ENCODE measurements at regions not wholly inside any gene's neighbourhood (a gene's known extent, or its start where the extent isn't known, plus 50 kb on each side); places are given as distances from the start of the nearest gene placed in this dataset.

GRCh38 chr17:16888413-16889087 lies 83.4 kb downstream of the TNFRSF13B start:
- H3K27ac ChIP-seq (ENCODE audit: low read depth, low read length) = no peak overlapping the region
- no peak overlapping the region for H2AFZ ChIP-seq (ENCODE audit: low read depth, low read length, poor library complexity, severe bottlenecking)
- BruUV-seq (replicated peaks) = no TSS peak
- intact Hi-C loops (cut with micrococcal nuclease) = no loop called here
- H3K9ac ChIP-seq (ENCODE audit: low read length) = no peak overlapping the region
- no peak for DNase-seq (ENCODE audit: low read depth, low spot score)
- H4K20me1 ChIP-seq (ENCODE audit: insufficient read depth) = no peaks in the 10 kb centered on the region
- no peak overlapping the region for H3K4me2 ChIP-seq (ENCODE audit: low read length)
- H3K9me2 ChIP-seq (ENCODE audit: insufficient read depth) = no peaks in the 10 kb centered on the region
- H3K4me3 ChIP-seq (replicated peaks in 1 of 2; ENCODE audit: low read depth in 1 of 2, low read length in 2 of 2) = no peak overlapping the region
- no peak for ATAC-seq
- H3K36me3 ChIP-seq (ENCODE audit: control insufficient read depth in 1 of 2, insufficient read depth in 2 of 2, low read length in 2 of 2) = no peaks in the 10 kb centered on the region
- TF ChIP-seq YY1 (IDR thresholded peaks at IDR 0.05; ENCODE audit: extremely low read depth, insufficient replicate concordance, low read depth, low read length) (no peak), REST (IDR thresholded peaks at IDR 0.05; ENCODE audit: low read depth) (no peak), CBX3 (IDR thresholded peaks at IDR 0.05; ENCODE audit: low read depth) (no peak), EZH2 (IDR thresholded peaks at IDR 0.05) (no peak), TCF7L2 (IDR thresholded peaks at IDR 0.05; ENCODE audit: borderline replicate concordance, extremely low read depth, insufficient read depth, insufficient read length) (no peak), MAX (IDR thresholded peaks at IDR 0.05) (no peak), CEBPB (IDR thresholded peaks at IDR 0.05; ENCODE audit: low read depth) (no peak), FOSL1 (IDR thresholded peaks at IDR 0.05; ENCODE audit: low read depth) (no peak), SP1 (IDR thresholded peaks at IDR 0.05; ENCODE audit: low read depth) (no peak), RAD21 (IDR thresholded peaks at IDR 0.05; ENCODE audit: low read depth) (no peak)
- TF ChIP-seq, protein P1, sequence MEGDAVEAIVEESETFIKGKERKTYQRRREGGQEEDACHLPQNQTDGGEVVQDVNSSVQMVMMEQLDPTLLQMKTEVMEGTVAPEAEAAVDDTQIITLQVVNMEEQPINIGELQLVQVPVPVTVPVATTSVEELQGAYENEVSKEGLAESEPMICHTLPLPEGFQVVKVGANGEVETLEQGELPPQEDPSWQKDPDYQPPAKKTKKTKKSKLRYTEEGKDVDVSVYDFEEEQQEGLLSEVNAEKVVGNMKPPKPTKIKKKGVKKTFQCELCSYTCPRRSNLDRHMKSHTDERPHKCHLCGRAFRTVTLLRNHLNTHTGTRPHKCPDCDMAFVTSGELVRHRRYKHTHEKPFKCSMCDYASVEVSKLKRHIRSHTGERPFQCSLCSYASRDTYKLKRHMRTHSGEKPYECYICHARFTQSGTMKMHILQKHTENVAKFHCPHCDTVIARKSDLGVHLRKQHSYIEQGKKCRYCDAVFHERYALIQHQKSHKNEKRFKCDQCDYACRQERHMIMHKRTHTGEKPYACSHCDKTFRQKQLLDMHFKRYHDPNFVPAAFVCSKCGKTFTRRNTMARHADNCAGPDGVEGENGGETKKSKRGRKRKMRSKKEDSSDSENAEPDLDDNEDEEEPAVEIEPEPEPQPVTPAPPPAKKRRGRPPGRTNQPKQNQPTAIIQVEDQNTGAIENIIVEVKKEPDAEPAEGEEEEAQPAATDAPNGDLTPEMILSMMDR (IDR thresholded peaks at IDR 0.05 in 2 of 3, conservative IDR thresholded peaks at IDR 0.05 in 1 of 3; ENCODE audit: borderline replicate concordance in 1 of 3, insufficient read depth in 1 of 3, low read depth in 2 of 3, low read length in 2 of 3) = no peak
- TF ChIP-seq, protein P2, sequence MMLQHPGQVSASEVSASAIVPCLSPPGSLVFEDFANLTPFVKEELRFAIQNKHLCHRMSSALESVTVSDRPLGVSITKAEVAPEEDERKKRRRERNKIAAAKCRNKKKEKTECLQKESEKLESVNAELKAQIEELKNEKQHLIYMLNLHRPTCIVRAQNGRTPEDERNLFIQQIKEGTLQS (IDR thresholded peaks at IDR 0.05) = no peak
- TF ChIP-seq, protein P3, sequence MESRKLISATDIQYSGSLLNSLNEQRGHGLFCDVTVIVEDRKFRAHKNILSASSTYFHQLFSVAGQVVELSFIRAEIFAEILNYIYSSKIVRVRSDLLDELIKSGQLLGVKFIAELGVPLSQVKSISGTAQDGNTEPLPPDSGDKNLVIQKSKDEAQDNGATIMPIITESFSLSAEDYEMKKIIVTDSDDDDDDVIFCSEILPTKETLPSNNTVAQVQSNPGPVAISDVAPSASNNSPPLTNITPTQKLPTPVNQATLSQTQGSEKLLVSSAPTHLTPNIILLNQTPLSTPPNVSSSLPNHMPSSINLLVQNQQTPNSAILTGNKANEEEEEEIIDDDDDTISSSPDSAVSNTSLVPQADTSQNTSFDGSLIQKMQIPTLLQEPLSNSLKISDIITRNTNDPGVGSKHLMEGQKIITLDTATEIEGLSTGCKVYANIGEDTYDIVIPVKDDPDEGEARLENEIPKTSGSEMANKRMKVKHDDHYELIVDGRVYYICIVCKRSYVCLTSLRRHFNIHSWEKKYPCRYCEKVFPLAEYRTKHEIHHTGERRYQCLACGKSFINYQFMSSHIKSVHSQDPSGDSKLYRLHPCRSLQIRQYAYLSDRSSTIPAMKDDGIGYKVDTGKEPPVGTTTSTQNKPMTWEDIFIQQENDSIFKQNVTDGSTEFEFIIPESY (IDR thresholded peaks at IDR 0.05; ENCODE audit: extremely low read depth, insufficient replicate concordance, low read length) = no peak
- CTCF ChIA-PET = no interaction called here
- H3K79me2 ChIP-seq (ENCODE audit: insufficient read depth, low read length) = no peaks in the 10 kb centered on the region
- RAD21 ChIA-PET (ENCODE audit: low non-redundant PET in 1 of 2, low total read pairs in 2 of 2, uncharacterized antibody in 2 of 2, unreplicated experiment in 2 of 2) = no interaction called here
- no peaks in the 10 kb centered on the region for H3K4me1 ChIP-seq (ENCODE audit: control insufficient read depth in 1 of 2, insufficient read depth in 2 of 2, low read length in 2 of 2)
- no peaks in the 10 kb centered on the region for H3K27me3 ChIP-seq (ENCODE audit: insufficient read depth, low read length)
- POLR2A ChIA-PET = no interaction called here
- H3K9me3 ChIP-seq (ENCODE audit: control insufficient read depth in 1 of 2, insufficient read depth in 1 of 2, low read depth in 1 of 2, low read length in 2 of 2) = no peaks in the 10 kb centered on the region

Measured in HCT116 (cell line).